AG08395 (cell line): ENCODE measurements at regions not wholly inside any gene's neighbourhood (a gene's known extent, or its start where the extent isn't known, plus 50 kb on each side); places are given as distances from the start of the nearest gene placed in this dataset.
"Not testable (repeated sequence)": the region's sequence is repeated elsewhere in the genome, so short reads cannot be mapped to it uniquely, and the experiment has no call there.

Experiments used
- DNase-seq: peaks from one replicate; pipeline ENCODE4 v3.0.0; 2012; ENCODE audit warnings: mixed read lengths, low spot score

- DNase-seq, result no peak
These were observed 278.0 kb downstream of the ZBBX start for GRCh38 chr3:167102071-167102470.

- DNase-seq, result no peak
These were observed 279.4 kb downstream of the ZBBX start for GRCh38 chr3:167100651-167101050.

- no peak for DNase-seq
These were observed 279.9 kb downstream of the ZBBX start for GRCh38 chr3:167100200-167100599.

GRCh38 chr3:167095976-167096375 is 284.1 kb downstream of the ZBBX start:
- DNase-seq, result no peak

- no peak for DNase-seq
These were observed 285.5 kb downstream of the ZBBX start for GRCh38 chr3:167094632-167095031.

GRCh38 chr3:167091226-167091625 is 288.9 kb downstream of the ZBBX start:
- DNase-seq, result no peak

GRCh38 chr3:167084545-167084944 is 295.6 kb downstream of the ZBBX start:
- DNase-seq, result no peak

GRCh38 chr3:167078070-167078622 is 302.0 kb downstream of the ZBBX start:
- DNase-seq, result no peak

GRCh38 chr3:167067787-167068161 is 312.3 kb downstream of the ZBBX start:
- DNase-seq, result no peak

- DNase-seq, result no peak
These were observed 312.9 kb downstream of the ZBBX start for GRCh38 chr3:167066977-167067786.

GRCh38 chr3:167057581-167057980 is 322.5 kb downstream of the ZBBX start:
- DNase-seq, result no peak

GRCh38 chr3:167054926-167055325 is 325.2 kb downstream of the ZBBX start:
- DNase-seq, result no peak

GRCh38 chr3:167051421-167051820 is 328.7 kb downstream of the ZBBX start:
- DNase-seq, result no peak

GRCh38 chr3:167033866-167034265 is 346.2 kb downstream of the ZBBX start:
- no peak for DNase-seq

GRCh38 chr3:167032267-167032876 is 347.7 kb downstream of the ZBBX start:
- peak; percentile 1 for DNase-seq

GRCh38 chr3:167031364-167032049 is 348.6 kb downstream of the ZBBX start:
- DNase-seq, result no peak

- DNase-seq, result no peak
These were observed 349.9 kb downstream of the ZBBX start for GRCh38 chr3:167030082-167030725.

GRCh38 chr3:167019503-167019902 is 360.6 kb downstream of the ZBBX start:
- not testable (repeated sequence) for DNase-seq

- DNase-seq, result not testable (repeated sequence)
These were observed 361.4 kb downstream of the ZBBX start for GRCh38 chr3:167018591-167019111.

- DNase-seq, result no peak
These were observed 367.4 kb downstream of the ZBBX start for GRCh38 chr3:167012691-167013090.

- no peak for DNase-seq
These were observed 371.3 kb downstream of the ZBBX start for GRCh38 chr3:167008791-167009190.

- DNase-seq, result no peak
These were observed 378.7 kb downstream of the ZBBX start for GRCh38 chr3:167001374-167001773.
